ENCODE measurements at regions not wholly inside any gene's neighbourhood (a gene's known extent, or its start where the extent isn't known, plus 50 kb on each side); places are given as distances from the start of the nearest gene placed in this dataset.
A peak's percentile ranks its signal among the peaks of the same experiment; 100 is the strongest.

- Mint-ChIP-seq H3K9me3 (ENCODE audit: low read depth) (peaks cover 13% of the 10 kb centered on the region), H3K27ac (no peak overlapping the region), H3K36me3 (ENCODE audit: insufficient read depth) (peaks cover 4% of the 10 kb centered on the region), H3K4me3 (ENCODE audit: low read depth) (no peak overlapping the region), H3K27me3 (peaks cover 3% of the 10 kb centered on the region), H3K4me1 (ENCODE audit: low read depth) (no peaks in the 10 kb centered on the region)
- TF ChIP-seq, protein P1, sequence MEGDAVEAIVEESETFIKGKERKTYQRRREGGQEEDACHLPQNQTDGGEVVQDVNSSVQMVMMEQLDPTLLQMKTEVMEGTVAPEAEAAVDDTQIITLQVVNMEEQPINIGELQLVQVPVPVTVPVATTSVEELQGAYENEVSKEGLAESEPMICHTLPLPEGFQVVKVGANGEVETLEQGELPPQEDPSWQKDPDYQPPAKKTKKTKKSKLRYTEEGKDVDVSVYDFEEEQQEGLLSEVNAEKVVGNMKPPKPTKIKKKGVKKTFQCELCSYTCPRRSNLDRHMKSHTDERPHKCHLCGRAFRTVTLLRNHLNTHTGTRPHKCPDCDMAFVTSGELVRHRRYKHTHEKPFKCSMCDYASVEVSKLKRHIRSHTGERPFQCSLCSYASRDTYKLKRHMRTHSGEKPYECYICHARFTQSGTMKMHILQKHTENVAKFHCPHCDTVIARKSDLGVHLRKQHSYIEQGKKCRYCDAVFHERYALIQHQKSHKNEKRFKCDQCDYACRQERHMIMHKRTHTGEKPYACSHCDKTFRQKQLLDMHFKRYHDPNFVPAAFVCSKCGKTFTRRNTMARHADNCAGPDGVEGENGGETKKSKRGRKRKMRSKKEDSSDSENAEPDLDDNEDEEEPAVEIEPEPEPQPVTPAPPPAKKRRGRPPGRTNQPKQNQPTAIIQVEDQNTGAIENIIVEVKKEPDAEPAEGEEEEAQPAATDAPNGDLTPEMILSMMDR (IDR thresholded peaks at IDR 0.05; ENCODE audit: unreplicated experiment), result no peak
- DNase-seq (ENCODE audit: low spot score, unreplicated experiment), result no peak
Measured at GRCh38 chr2:65678779-65679391, 246.5 kb upstream of the SPRED2 start.

- H3K9me3 Mint-ChIP-seq (ENCODE audit: low read depth), result peaks cover 13% of the 10 kb centered on the region
- H3K4me3 Mint-ChIP-seq (ENCODE audit: low read depth), result no peak overlapping the region
- peaks cover 9% of the 10 kb centered on the region for H3K27me3 Mint-ChIP-seq
- TF ChIP-seq, protein P1 (IDR thresholded peaks at IDR 0.05; ENCODE audit: unreplicated experiment), result no peak
- H3K36me3 Mint-ChIP-seq (ENCODE audit: insufficient read depth), result peaks cover 4% of the 10 kb centered on the region
- H3K4me1 Mint-ChIP-seq (ENCODE audit: low read depth), result no peaks in the 10 kb centered on the region
- H3K27ac Mint-ChIP-seq, result no peak overlapping the region
- DNase-seq (ENCODE audit: low spot score, unreplicated experiment), result no peak
Measured at GRCh38 chr2:65675350-65675749, 243.0 kb upstream of the SPRED2 start.

GRCh38 chr2:65671670-65672242, 239.4 kb upstream of the SPRED2 start:
- H3K9me3 Mint-ChIP-seq (ENCODE audit: low read depth), result peaks cover 22% of the 10 kb centered on the region
- H3K27ac Mint-ChIP-seq, result no peak overlapping the region
- peaks cover 10% of the 10 kb centered on the region for H3K27me3 Mint-ChIP-seq
- no peaks in the 10 kb centered on the region for H3K4me1 Mint-ChIP-seq (ENCODE audit: low read depth)
- H3K4me3 Mint-ChIP-seq (ENCODE audit: low read depth), result no peak overlapping the region
- H3K36me3 Mint-ChIP-seq (ENCODE audit: insufficient read depth), result peaks cover 7% of the 10 kb centered on the region
- no peak for DNase-seq (ENCODE audit: low spot score, unreplicated experiment)
- TF ChIP-seq, protein P1 (IDR thresholded peaks at IDR 0.05; ENCODE audit: unreplicated experiment), result peak; percentile 8

- TF ChIP-seq, protein P1 (IDR thresholded peaks at IDR 0.05; ENCODE audit: unreplicated experiment), result no peak
- Mint-ChIP-seq H3K9me3 (ENCODE audit: low read depth) (peaks cover 9% of the 10 kb centered on the region), H3K4me1 (ENCODE audit: low read depth) (no peaks in the 10 kb centered on the region), H3K36me3 (ENCODE audit: insufficient read depth) (peaks cover 4% of the 10 kb centered on the region), H3K27me3 (peaks cover 29% of the 10 kb centered on the region), H3K4me3 (ENCODE audit: low read depth) (no peak overlapping the region), H3K27ac (no peak overlapping the region)
- DNase-seq (ENCODE audit: low spot score, unreplicated experiment), result no peak
Measured at GRCh38 chr2:65669574-65669973, 237.2 kb upstream of the SPRED2 start.

DNA sequence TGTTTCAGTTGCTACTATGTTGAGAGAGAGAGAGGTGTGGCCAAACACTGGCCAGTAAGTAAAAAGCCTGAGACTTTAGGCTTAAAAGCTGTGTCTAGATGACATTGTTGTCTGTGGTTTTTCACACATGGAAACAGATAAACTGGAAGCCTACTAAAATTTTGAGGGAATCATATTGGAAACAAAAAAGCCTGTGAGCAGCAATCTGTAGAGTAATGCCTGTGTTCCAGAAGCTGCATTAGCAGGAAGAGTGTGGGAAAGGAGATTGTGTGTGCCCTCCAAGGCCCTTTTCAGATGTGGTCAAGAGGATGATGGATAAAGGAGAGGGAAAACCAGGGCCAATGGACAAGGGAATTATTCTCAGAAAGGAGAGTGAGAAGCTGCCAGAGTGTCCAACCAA, 236.3 kb upstream of the SPRED2 start:
- Mint-ChIP-seq H3K36me3 (ENCODE audit: insufficient read depth) (peaks cover 4% of the 10 kb centered on the region), H3K9me3 (ENCODE audit: low read depth) (peaks cover 9% of the 10 kb centered on the region), H3K27me3 (peaks cover 35% of the 10 kb centered on the region), H3K4me3 (ENCODE audit: low read depth) (no peak overlapping the region), H3K4me1 (ENCODE audit: low read depth) (no peaks in the 10 kb centered on the region), H3K27ac (no peak overlapping the region)
- TF ChIP-seq, protein P1 (IDR thresholded peaks at IDR 0.05; ENCODE audit: unreplicated experiment), result no peak
- DNase-seq (ENCODE audit: low spot score, unreplicated experiment), result no peak
